SK-N-SH (cell line): ENCODE measurements at regions not wholly inside any gene's neighbourhood (a gene's known extent, or its start where the extent isn't known, plus 50 kb on each side); places are given as distances from the start of the nearest gene placed in this dataset.

Experiments
- CTCF ChIA-PET: fragments of 300-600, 350-600 bp; formaldehyde crosslinking; extraction: SDS; loops from one replicate; lab custom pipeline; 2021; lab: Yijun Ruan, JAX
- POLR2A ChIA-PET: fragments of 350-600 bp; sonication (Branson Sonifier 250); formaldehyde crosslinking; extraction: SDS; loops from one replicate; lab custom pipeline; 2020; ENCODE audit warnings: antibody characterized with exemption, inconsistent platforms; lab: Yijun Ruan, JAX
- DNase-seq: peaks from one replicate; pipeline ENCODE4 v3.0.0; 2012
- H2AFZ ChIP-seq: fragments of 200-600 bp; sonication (generic); 2 replicates; pipeline ENCODE4 v1.8.1; 2016; ENCODE audit warnings: antibody characterized with exemption, mild to moderate bottlenecking, low read depth
- H3F3A ChIP-seq: fragments of 200-600 bp; sonication (generic); replicated peaks from 2 replicates; pipeline ENCODE3; 2016; ENCODE audit warnings: antibody characterized with exemption, mild to moderate bottlenecking; ENCODE audit not compliant: insufficient read depth
- H3K27ac ChIP-seq, 2 experiments: fragments of 200-500 bp in 1 of 2; fragments of 200-600 bp in 1 of 2; sonication (Bioruptor generic) in 1 of 2; sonication (generic), shearing (Covaris generic) in 1 of 2; 2 replicates each; pipeline versions ENCODE4 v1.5.1 to v1.6.1; 2014 to 2016; ENCODE audit warnings: low read depth in 2 of 2, inconsistent platforms in 1 of 2, low read length in 1 of 2, mild to moderate bottlenecking in 1 of 2, mixed read lengths in 1 of 2
- H3K27me3 ChIP-seq: fragments of 200-600 bp; sonication (generic), shearing (Covaris generic); 2 replicates; pipeline ENCODE4 v1.6.1; 2016; ENCODE audit warnings: mixed run types; ENCODE audit not compliant: insufficient read depth
- H3K36me3 ChIP-seq, 2 experiments: fragments of 200-500 bp in 1 of 2; fragments of 200-600 bp in 1 of 2; sonication (Bioruptor generic) in 1 of 2; sonication (generic) in 1 of 2; replicated peaks in 1 of 2; 2 replicates each; pipeline versions ENCODE3 to v1.5.1; 2014 to 2016; ENCODE audit warnings: low read length in 1 of 2, mild to moderate bottlenecking in 1 of 2; ENCODE audit not compliant: insufficient read depth in 2 of 2, control insufficient read depth in 1 of 2
- H3K4me1 ChIP-seq, 2 experiments: fragments of 200-500 bp in 1 of 2; fragments of 200-600 bp in 1 of 2; sonication (Bioruptor generic) in 1 of 2; sonication (generic), shearing (Covaris generic) in 1 of 2; 2 replicates each; pipeline versions ENCODE4 v1.5.1 to v1.6.1; 2014 to 2016; ENCODE audit warnings: low read depth in 1 of 2, low read length in 1 of 2, mixed run types in 1 of 2; ENCODE audit not compliant: insufficient read depth in 2 of 2, control insufficient read depth in 1 of 2
- H3K4me2 ChIP-seq: fragments of 200-600 bp; sonication (generic), shearing (Covaris generic); 2 replicates; pipeline ENCODE4 v1.6.1; 2017; ENCODE audit warnings: mixed run types
- H3K4me3 ChIP-seq, 2 experiments: fragments of 200-500 bp in 1 of 2; fragments of 200-600 bp in 1 of 2; sonication (Bioruptor generic) in 1 of 2; sonication (generic), shearing (Covaris generic) in 1 of 2; 2 replicates each; pipeline versions ENCODE4 v1.5.1 to v1.8.1; 2014 to 2016; ENCODE audit warnings: low read depth in 2 of 2, inconsistent platforms in 1 of 2, low read length in 1 of 2, mild to moderate bottlenecking in 1 of 2, mixed read lengths in 1 of 2, moderate library complexity in 1 of 2
- H3K79me2 ChIP-seq: fragments of 200-600 bp; sonication (generic); 2 replicates; pipeline ENCODE4 v1.8.1; 2017; ENCODE audit warnings: mild to moderate bottlenecking; ENCODE audit not compliant: insufficient read depth
- H3K9ac ChIP-seq: fragments of 200-600 bp; sonication (generic); 2 replicates; pipeline ENCODE4 v1.6.1; 2017; ENCODE audit warnings: mixed run types
- H3K9me2 ChIP-seq: fragments of 200-600 bp; sonication (generic); 2 replicates; pipeline ENCODE4 v1.6.1; 2017; ENCODE audit warnings: mixed run types
- H3K9me3 ChIP-seq: fragments of 200-600 bp; sonication (generic); 2 replicates; pipeline ENCODE4 v1.6.1; 2017; ENCODE audit warnings: mixed run types, mild to moderate bottlenecking, moderate library complexity
- H4K20me1 ChIP-seq: fragments of 200-600 bp; sonication (generic); 2 replicates; pipeline ENCODE4 v1.6.1; 2017; ENCODE audit warnings: mild to moderate bottlenecking, mixed run types; ENCODE audit not compliant: insufficient read depth
- EP300 ChIP-seq, 2 experiments: IDR thresholded peaks; 2 replicates each; pipeline versions ENCODE4 v1.4.0 to v1.6.1; 2012; ENCODE audit warnings: borderline replicate concordance in 1 of 2, low read depth in 1 of 2, low read length in 1 of 2
- FOSL2 ChIP-seq: IDR thresholded peaks from 2 replicates; pipeline ENCODE4 v1.4.0; 2012; ENCODE audit warnings: low read depth, mild to moderate bottlenecking, moderate library complexity, borderline replicate concordance
- FOXM1 ChIP-seq: IDR thresholded peaks from 2 replicates; pipeline ENCODE4 v1.4.0; 2012; ENCODE audit warnings: low read depth, mild to moderate bottlenecking
- JUND ChIP-seq: IDR thresholded peaks from 2 replicates; pipeline ENCODE4 v1.4.0; 2012
- MEF2A ChIP-seq: IDR thresholded peaks from 2 replicates; pipeline ENCODE4 v1.4.0; 2012; ENCODE audit warnings: low read depth, borderline replicate concordance
- RAD21 ChIP-seq: IDR thresholded peaks from 2 replicates; pipeline ENCODE4 v1.6.1; 2012; ENCODE audit warnings: mild to moderate bottlenecking, low read length
- RCOR1 ChIP-seq: fragments of 150-350 bp; IDR thresholded peaks from 2 replicates; pipeline ENCODE4 v1.6.1; 2017; ENCODE audit warnings: antibody characterized with exemption, low read length
- RXRA ChIP-seq: IDR thresholded peaks from 2 replicates; pipeline ENCODE4 v1.4.0; 2012; ENCODE audit warnings: low read depth, mild to moderate bottlenecking, borderline replicate concordance
- TCF12 ChIP-seq: IDR thresholded peaks from 2 replicates; pipeline ENCODE4 v1.4.0; 2012
- WGBS: methylation state at CpG from one replicate; pipeline ENCODE4 v1.1.6; 2017; ENCODE audit warnings: low lambda C conversion rate; 5-methylcytosine and 5-hydroxymethylcytosine counted together
- TF ChIP-seq, protein P1 (sequence below): IDR thresholded peaks from 2 replicates; pipeline ENCODE4; 2012
- TF ChIP-seq, protein P2 (sequence below): fragments of 200-600 bp; sonication (generic); IDR thresholded peaks from 2 replicates; pipeline ENCODE4 v1.6.1; 2017; ENCODE audit warnings: antibody characterized with exemption, mild to moderate bottlenecking, moderate library complexity
- TF ChIP-seq, protein P3 (sequence below): IDR thresholded peaks from 2 replicates; pipeline ENCODE4 v1.4.0; 2012; ENCODE audit warnings: low read depth
- TF ChIP-seq, protein P4 (sequence below): IDR thresholded peaks from 2 replicates; pipeline ENCODE4 v1.4.0; 2012; ENCODE audit warnings: low read depth, borderline replicate concordance

DNA sequence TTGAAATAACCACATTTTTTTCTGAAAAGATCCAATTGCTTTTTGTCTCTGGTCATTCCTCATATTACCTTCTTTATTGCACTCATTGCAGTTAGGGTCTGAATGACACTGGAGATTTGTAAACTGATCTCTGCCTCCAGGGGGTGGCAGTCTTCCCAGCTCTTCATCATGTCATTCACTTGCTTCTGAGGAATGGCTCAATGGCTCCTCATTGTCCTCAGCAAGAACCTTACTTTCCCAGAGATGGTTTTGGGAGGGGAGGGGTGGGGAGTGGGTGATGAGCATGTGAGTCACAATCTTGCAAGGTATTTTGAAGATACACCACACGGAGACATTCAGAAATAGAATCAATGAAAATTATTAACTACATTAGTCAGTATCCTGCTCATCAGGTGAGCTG is 159.8 kb upstream of the GAS1 start:
- H4K20me1 ChIP-seq: no peaks in the 10 kb centered on the region
- no peaks in the 10 kb centered on the region for H3K9me2 ChIP-seq
- H3K79me2 ChIP-seq: no peaks in the 10 kb centered on the region
- H3K4me1 ChIP-seq: peaks cover 3 to 10% of the 10 kb centered on the region in 2 experiments; a peak in 3 of 4 replicates
- no peaks in the 10 kb centered on the region for H3K27me3 ChIP-seq
- POLR2A ChIA-PET: no interaction called here
- H3K9ac ChIP-seq: no peak overlapping the region
- no peak overlapping the region for H3K4me3 ChIP-seq
- H3F3A ChIP-seq: no peaks in the 10 kb centered on the region
- H3K36me3 ChIP-seq: no peaks in the 10 kb centered on the region
- H2AFZ ChIP-seq: no peak overlapping the region
- CTCF ChIA-PET: interaction anchor here (2.3 kb wide), 1 partner anchor 217 kb away, joined by 8 read pairs; no protein-coding TSS in a partner anchor
- H3K27ac ChIP-seq: no peak overlapping the region; a peak in 1 of 4 replicates
- H3K9me3 ChIP-seq: no peaks in the 10 kb centered on the region
- DNase-seq: no peak
- TF ChIP-seq JUND (peak; percentile 44), RCOR1 (no peak), MEF2A (0 out of 2 replicates have a peak, but pooled peaks have one; percentile 44), RXRA (peak; percentile 11; the same call in 1 of the 2 replicates), TCF12 (peak; percentile 48; the same call in 1 of the 2 replicates), RAD21 (peak; percentile 9; the same call in 1 of the 2 replicates), FOXM1 (no peak), FOSL2 (peak; percentile 51; the same call in 1 of the 2 replicates), EP300 (IDR thresholded peaks at IDR 0.05; ENCODE audit: borderline replicate concordance in 1 of 2, low read depth in 1 of 2, low read length in 1 of 2) (peak in 1 of 2 experiments; percentile 39; a peak in 1 of 4 replicates)
- TF ChIP-seq, protein P1, sequence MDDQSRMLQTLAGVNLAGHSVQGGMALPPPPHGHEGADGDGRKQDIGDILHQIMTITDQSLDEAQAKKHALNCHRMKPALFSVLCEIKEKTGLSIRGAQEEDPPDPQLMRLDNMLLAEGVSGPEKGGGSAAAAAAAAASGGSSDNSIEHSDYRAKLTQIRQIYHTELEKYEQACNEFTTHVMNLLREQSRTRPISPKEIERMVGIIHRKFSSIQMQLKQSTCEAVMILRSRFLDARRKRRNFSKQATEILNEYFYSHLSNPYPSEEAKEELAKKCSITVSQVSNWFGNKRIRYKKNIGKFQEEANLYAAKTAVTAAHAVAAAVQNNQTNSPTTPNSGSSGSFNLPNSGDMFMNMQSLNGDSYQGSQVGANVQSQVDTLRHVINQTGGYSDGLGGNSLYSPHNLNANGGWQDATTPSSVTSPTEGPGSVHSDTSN: peak; percentile 50
- TF ChIP-seq, protein P2, sequence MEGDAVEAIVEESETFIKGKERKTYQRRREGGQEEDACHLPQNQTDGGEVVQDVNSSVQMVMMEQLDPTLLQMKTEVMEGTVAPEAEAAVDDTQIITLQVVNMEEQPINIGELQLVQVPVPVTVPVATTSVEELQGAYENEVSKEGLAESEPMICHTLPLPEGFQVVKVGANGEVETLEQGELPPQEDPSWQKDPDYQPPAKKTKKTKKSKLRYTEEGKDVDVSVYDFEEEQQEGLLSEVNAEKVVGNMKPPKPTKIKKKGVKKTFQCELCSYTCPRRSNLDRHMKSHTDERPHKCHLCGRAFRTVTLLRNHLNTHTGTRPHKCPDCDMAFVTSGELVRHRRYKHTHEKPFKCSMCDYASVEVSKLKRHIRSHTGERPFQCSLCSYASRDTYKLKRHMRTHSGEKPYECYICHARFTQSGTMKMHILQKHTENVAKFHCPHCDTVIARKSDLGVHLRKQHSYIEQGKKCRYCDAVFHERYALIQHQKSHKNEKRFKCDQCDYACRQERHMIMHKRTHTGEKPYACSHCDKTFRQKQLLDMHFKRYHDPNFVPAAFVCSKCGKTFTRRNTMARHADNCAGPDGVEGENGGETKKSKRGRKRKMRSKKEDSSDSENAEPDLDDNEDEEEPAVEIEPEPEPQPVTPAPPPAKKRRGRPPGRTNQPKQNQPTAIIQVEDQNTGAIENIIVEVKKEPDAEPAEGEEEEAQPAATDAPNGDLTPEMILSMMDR: peak; percentile 41
- TF ChIP-seq, protein P3, sequence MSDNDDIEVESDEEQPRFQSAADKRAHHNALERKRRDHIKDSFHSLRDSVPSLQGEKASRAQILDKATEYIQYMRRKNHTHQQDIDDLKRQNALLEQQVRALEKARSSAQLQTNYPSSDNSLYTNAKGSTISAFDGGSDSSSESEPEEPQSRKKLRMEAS: peak; percentile 31; the same call in 1 of the 2 replicates
- TF ChIP-seq, protein P4, sequence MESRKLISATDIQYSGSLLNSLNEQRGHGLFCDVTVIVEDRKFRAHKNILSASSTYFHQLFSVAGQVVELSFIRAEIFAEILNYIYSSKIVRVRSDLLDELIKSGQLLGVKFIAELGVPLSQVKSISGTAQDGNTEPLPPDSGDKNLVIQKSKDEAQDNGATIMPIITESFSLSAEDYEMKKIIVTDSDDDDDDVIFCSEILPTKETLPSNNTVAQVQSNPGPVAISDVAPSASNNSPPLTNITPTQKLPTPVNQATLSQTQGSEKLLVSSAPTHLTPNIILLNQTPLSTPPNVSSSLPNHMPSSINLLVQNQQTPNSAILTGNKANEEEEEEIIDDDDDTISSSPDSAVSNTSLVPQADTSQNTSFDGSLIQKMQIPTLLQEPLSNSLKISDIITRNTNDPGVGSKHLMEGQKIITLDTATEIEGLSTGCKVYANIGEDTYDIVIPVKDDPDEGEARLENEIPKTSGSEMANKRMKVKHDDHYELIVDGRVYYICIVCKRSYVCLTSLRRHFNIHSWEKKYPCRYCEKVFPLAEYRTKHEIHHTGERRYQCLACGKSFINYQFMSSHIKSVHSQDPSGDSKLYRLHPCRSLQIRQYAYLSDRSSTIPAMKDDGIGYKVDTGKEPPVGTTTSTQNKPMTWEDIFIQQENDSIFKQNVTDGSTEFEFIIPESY: no peak
- no peak overlapping the region for H3K4me2 ChIP-seq
- 5% methylated on average over 1 of the region's 1 CpG for WGBS
